DOHH2 (cell line): ENCODE measurements at regions not wholly inside any gene's neighbourhood (a gene's known extent, or its start where the extent isn't known, plus 50 kb on each side); places are given as distances from the start of the nearest gene placed in this dataset.

Experiments used
- H3F3A ChIP-seq: fragments of 200-600 bp; sonication (generic), shearing (Covaris generic); 2 replicates; pipeline ENCODE4 v1.6.0; 2016; ENCODE audit warnings: antibody characterized with exemption, mild to moderate bottlenecking; ENCODE audit not compliant: control insufficient read depth, insufficient read depth
- H3K27ac ChIP-seq: fragments of 200-600 bp; sonication (generic); 2 replicates; pipeline ENCODE4 v1.5.1; 2014; ENCODE audit warnings: low read depth, mild to moderate bottlenecking, low read length, moderate library complexity
- H3K27me3 ChIP-seq: fragments of 200-600 bp; sonication (generic); 2 replicates; pipeline ENCODE4 v1.6.1; 2014; ENCODE audit warnings: mild to moderate bottlenecking, low read length, mixed read lengths; ENCODE audit not compliant: control insufficient read depth
- H3K36me3 ChIP-seq: fragments of 200-600 bp; sonication (generic); 2 replicates; pipeline ENCODE4 v1.6.1; 2014; ENCODE audit warnings: mild to moderate bottlenecking, low read length, moderate library complexity, mixed read lengths; ENCODE audit not compliant: control insufficient read depth
- H3K4me1 ChIP-seq: fragments of 200-600 bp; sonication (generic); 2 replicates; pipeline ENCODE4 v1.6.1; 2014; ENCODE audit warnings: mild to moderate bottlenecking, low read length, mixed read lengths; ENCODE audit not compliant: control insufficient read depth
- H3K4me2 ChIP-seq: fragments of 200-600 bp; sonication (generic); 2 replicates; pipeline ENCODE4 v1.6.0; 2014; ENCODE audit warnings: mild to moderate bottlenecking, low read length, moderate library complexity
- H3K4me3 ChIP-seq: fragments of 200-600 bp; sonication (generic); 2 replicates; pipeline ENCODE4 v1.5.1; 2014; ENCODE audit warnings: mild to moderate bottlenecking, low read length, mixed read lengths
- H3K79me2 ChIP-seq: fragments of 200-600 bp; sonication (generic); 2 replicates; pipeline ENCODE4 v1.6.1; 2014; ENCODE audit warnings: mild to moderate bottlenecking, low read length, mixed read lengths; ENCODE audit not compliant: control insufficient read depth
- H3K9me2 ChIP-seq: fragments of 200-600 bp; sonication (generic); replicated peaks from 2 replicates; pipeline ENCODE4 v1.6.1; 2014; ENCODE audit warnings: mild to moderate bottlenecking, low read length, mixed read lengths; ENCODE audit not compliant: control insufficient read depth
- H3K9me3 ChIP-seq: fragments of 200-600 bp; sonication (generic); 2 replicates; pipeline ENCODE4 v1.6.1; 2014; ENCODE audit warnings: antibody characterized with exemption, low read length, mixed read lengths; ENCODE audit not compliant: control insufficient read depth, insufficient read depth
- H4K20me1 ChIP-seq: fragments of 200-600 bp; sonication (generic); 2 replicates; pipeline ENCODE4 v1.6.0; 2014; ENCODE audit warnings: low read depth, mild to moderate bottlenecking, antibody characterized with exemption, low read length, moderate library complexity; ENCODE audit not compliant: control insufficient read depth, insufficient read depth
- CTCF ChIP-seq: fragments of 200-600 bp; sonication (generic); IDR thresholded peaks from one replicate; pipeline ENCODE4 v1.5.1; 2014; ENCODE audit warnings: antibody characterized with exemption, mild to moderate bottlenecking, low read depth, low read length; ENCODE audit not compliant: poor library complexity, severe bottlenecking
- EZH2phosphoT487 ChIP-seq: fragments of 200-600 bp; sonication (generic); IDR thresholded peaks from 2 replicates; pipeline ENCODE4 v1.6.1; 2017; ENCODE audit warnings: borderline replicate concordance, mild to moderate bottlenecking, antibody characterized with exemption, low read length, moderate library complexity, mixed read lengths

- H3K4me2 ChIP-seq, result peak overlapping the region; percentile 85
- TF ChIP-seq CTCF (no peak), EZH2phosphoT487 (no peak)
- no peaks in the 10 kb centered on the region for H4K20me1 ChIP-seq
- H3K79me2 ChIP-seq, result peaks cover 93% of the 10 kb centered on the region
- peak overlapping the region; percentile 99 for H3K27ac ChIP-seq
- H3F3A ChIP-seq, result peaks cover 30% of the 10 kb centered on the region
- peaks cover 100% of the 10 kb centered on the region for H3K4me1 ChIP-seq
- peak overlapping the region; percentile 57 for H3K4me3 ChIP-seq
- no peaks in the 10 kb centered on the region for H3K9me3 ChIP-seq
- H3K36me3 ChIP-seq, result peaks cover 86% of the 10 kb centered on the region
- H3K27me3 ChIP-seq, result no peaks in the 10 kb centered on the region
- no peaks in the 10 kb centered on the region for H3K9me2 ChIP-seq
Measured at GRCh38 chr3:72088486-72089025, 303.6 kb upstream of the PROK2 start.

DNA sequence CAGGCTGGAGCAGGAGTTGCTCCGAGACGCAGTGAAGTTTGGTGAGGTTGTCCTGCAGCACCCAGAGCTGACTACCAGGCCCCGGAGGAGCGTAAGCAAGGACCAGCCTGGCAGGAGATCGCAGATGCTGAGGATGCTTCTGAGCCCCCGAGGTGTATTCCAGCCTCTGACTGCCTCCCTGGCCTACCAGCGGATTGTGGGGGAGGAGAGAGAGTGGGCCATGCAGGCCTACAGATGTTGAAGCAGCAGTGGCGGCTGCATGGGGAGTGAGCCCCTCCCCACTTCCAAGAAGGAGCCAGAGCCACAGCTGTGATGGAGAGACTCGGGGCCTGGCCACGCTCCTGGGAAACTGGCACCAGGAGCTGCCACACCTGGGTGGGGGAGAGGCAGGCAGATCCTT lies 302.5 kb upstream of the PROK2 start:
- H3K4me1 ChIP-seq, result peaks cover 100% of the 10 kb centered on the region
- TF ChIP-seq EZH2phosphoT487, result no peak
- no peaks in the 10 kb centered on the region for H3K9me2 ChIP-seq
- H3K79me2 ChIP-seq, result peaks cover 89% of the 10 kb centered on the region
- H3F3A ChIP-seq, result peaks cover 35% of the 10 kb centered on the region
- peaks cover 85% of the 10 kb centered on the region for H3K36me3 ChIP-seq
- H3K27ac ChIP-seq, result peak overlapping the region; percentile 99
- no peaks in the 10 kb centered on the region for H3K9me3 ChIP-seq
- H4K20me1 ChIP-seq, result no peaks in the 10 kb centered on the region
- H3K27me3 ChIP-seq, result no peaks in the 10 kb centered on the region
- peak overlapping the region; percentile 57 for H3K4me3 ChIP-seq
- H3K4me2 ChIP-seq, result peak overlapping the region; percentile 85

- peaks cover 87% of the 10 kb centered on the region for H3K79me2 ChIP-seq
- H4K20me1 ChIP-seq, result no peaks in the 10 kb centered on the region
- peak overlapping the region; percentile 99 for H3K27ac ChIP-seq
- peak overlapping the region; percentile 85 for H3K4me2 ChIP-seq
- peak overlapping the region; percentile 57 for H3K4me3 ChIP-seq
- peaks cover 41% of the 10 kb centered on the region for H3F3A ChIP-seq
- H3K36me3 ChIP-seq, result peaks cover 83% of the 10 kb centered on the region
- TF ChIP-seq CTCF, result no peak
- no peak for TF ChIP-seq EZH2phosphoT487
- peaks cover 100% of the 10 kb centered on the region for H3K4me1 ChIP-seq
- H3K9me2 ChIP-seq, result no peaks in the 10 kb centered on the region
- no peaks in the 10 kb centered on the region for H3K9me3 ChIP-seq
- H3K27me3 ChIP-seq, result no peaks in the 10 kb centered on the region
Measured at GRCh38 chr3:72086743-72087087, 301.8 kb upstream of the PROK2 start.

DNA sequence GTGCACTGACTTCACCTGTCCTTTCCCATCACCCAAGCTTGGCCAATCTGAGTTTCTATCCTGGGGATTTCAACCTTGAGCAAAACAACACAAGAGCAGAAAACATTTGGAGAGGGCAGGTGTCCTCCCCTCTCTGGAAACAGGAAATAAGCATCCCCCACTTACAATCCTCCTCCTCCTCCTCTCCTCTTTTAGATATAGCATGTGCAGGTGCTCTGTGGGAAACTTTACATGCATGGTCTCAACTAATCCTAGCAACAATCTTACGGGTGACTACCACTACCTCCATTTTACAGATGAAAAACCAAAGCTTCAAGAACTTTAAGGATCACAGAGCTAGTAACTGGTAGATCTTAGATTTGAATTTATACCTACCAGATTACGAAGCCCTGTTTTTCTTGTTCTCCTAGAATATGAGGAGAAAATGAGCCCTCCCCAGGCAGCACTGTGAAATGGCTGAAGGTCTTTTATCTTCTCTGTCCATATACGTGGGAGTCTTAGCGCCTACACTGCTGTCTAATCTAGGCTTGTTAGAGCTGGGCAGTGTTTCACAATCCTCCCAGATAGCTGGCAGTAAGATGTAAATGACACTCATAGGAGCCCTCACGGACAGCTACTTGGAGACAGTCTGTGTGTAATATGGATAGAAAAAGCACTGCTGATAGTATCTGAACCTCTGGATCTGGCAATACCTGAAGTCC lies 301.2 kb upstream of the PROK2 start:
- Histone ChIP-seq H4K20me1 (no peaks in the 10 kb centered on the region), H3K79me2 (peaks cover 85% of the 10 kb centered on the region), H3K9me3 (no peaks in the 10 kb centered on the region), H3K4me2 (peak overlapping the region; percentile 85), H3K27ac (peak overlapping the region; percentile 99), H3K27me3 (no peaks in the 10 kb centered on the region), H3K9me2 (no peaks in the 10 kb centered on the region), H3F3A (peaks cover 46% of the 10 kb centered on the region), H3K4me1 (peaks cover 100% of the 10 kb centered on the region), H3K36me3 (peaks cover 80% of the 10 kb centered on the region), H3K4me3 (peak overlapping the region; percentile 57)
- TF ChIP-seq EZH2phosphoT487 (no peak), CTCF (no peak)
